ENCODE measurements at regions not wholly inside any gene's neighbourhood (a gene's known extent, or its start where the extent isn't known, plus 50 kb on each side); places are given as distances from the start of the nearest gene placed in this dataset.

DNA sequence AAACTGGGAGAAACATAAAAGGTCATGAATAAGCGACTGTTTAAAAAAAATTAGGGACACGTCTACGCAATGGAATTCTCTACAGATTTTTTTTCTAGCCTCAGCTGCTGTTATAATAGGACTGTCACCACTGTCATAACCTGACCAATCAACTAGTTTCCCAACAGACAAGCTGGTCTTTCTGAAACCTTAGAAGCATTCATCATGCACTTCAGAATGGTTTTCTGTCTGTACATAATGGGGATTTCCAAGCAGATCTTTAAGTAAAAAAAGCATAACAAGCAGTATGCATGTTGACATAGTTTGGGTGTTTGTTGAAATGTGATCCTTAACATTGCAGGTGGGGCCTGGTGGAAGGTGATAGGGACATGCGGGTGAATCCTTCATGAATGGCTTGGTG, 58.3 kb upstream of the SEMA6A start:
- Histone ChIP-seq H3K4me3 (ENCODE audit: low read length) (no peak overlapping the region), H3K27me3 (ENCODE audit: control insufficient read depth, low read length) (no peaks in the 10 kb centered on the region), H3K79me2 (ENCODE audit: control insufficient read depth, low read length) (no peaks in the 10 kb centered on the region), H3K36me3 (ENCODE audit: control insufficient read depth, low read length) (no peaks in the 10 kb centered on the region), H3K9me3 (ENCODE audit: control insufficient read depth, insufficient read depth, low read length) (no peaks in the 10 kb centered on the region), H3K4me1 (ENCODE audit: control insufficient read depth, low read length) (no peaks in the 10 kb centered on the region), H3K27ac (ENCODE audit: low read depth, low read length) (no peak overlapping the region), H3K9me2 (replicated peaks; ENCODE audit: control insufficient read depth, low read length) (no peaks in the 10 kb centered on the region), H4K20me1 (ENCODE audit: control insufficient read depth, insufficient read depth, low read depth, low read length) (no peaks in the 10 kb centered on the region), H3K4me2 (ENCODE audit: low read length) (no peak overlapping the region), H3F3A (ENCODE audit: control insufficient read depth, insufficient read depth) (no peaks in the 10 kb centered on the region)
- TF ChIP-seq CTCF (IDR thresholded peaks at IDR 0.05; ENCODE audit: low read depth, low read length, poor library complexity, severe bottlenecking): no peak
- TF ChIP-seq EZH2phosphoT487 (IDR thresholded peaks at IDR 0.05; ENCODE audit: borderline replicate concordance, low read length): no peak

DNA sequence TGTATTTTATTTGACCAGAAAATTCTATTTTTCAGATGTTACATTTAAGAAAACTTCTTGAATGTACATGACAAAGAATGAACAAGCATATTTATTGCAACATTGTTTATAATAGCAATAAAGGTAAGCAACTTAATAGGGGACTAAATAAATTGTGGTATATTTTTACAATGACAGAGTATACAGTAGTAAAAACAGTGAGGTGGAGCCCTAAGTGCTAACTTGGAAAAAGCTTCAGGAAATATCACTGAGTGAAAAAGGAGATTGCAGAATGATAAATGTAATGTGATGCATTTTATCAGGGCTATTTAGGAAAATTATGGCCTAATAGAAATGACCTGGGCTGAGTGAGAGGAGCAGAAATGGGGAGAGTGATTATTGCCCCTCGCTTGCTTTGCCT, 56.5 kb upstream of the SEMA6A start:
- no peaks in the 10 kb centered on the region for H3K79me2 ChIP-seq (ENCODE audit: control insufficient read depth, low read length)
- no peaks in the 10 kb centered on the region for H3K4me1 ChIP-seq (ENCODE audit: control insufficient read depth, low read length)
- no peaks in the 10 kb centered on the region for H3K27me3 ChIP-seq (ENCODE audit: control insufficient read depth, low read length)
- H3K4me2 ChIP-seq (ENCODE audit: low read length): no peak overlapping the region
- no peak for TF ChIP-seq CTCF (IDR thresholded peaks at IDR 0.05; ENCODE audit: low read depth, low read length, poor library complexity, severe bottlenecking)
- TF ChIP-seq EZH2phosphoT487 (IDR thresholded peaks at IDR 0.05; ENCODE audit: borderline replicate concordance, low read length): no peak
- H3K4me3 ChIP-seq (ENCODE audit: low read length): no peak overlapping the region
- H3K9me3 ChIP-seq (ENCODE audit: control insufficient read depth, insufficient read depth, low read length): no peaks in the 10 kb centered on the region
- H3F3A ChIP-seq (ENCODE audit: control insufficient read depth, insufficient read depth): no peaks in the 10 kb centered on the region
- no peaks in the 10 kb centered on the region for H3K36me3 ChIP-seq (ENCODE audit: control insufficient read depth, low read length)
- H3K9me2 ChIP-seq (replicated peaks; ENCODE audit: control insufficient read depth, low read length): no peaks in the 10 kb centered on the region
- no peaks in the 10 kb centered on the region for H4K20me1 ChIP-seq (ENCODE audit: control insufficient read depth, insufficient read depth, low read depth, low read length)
- H3K27ac ChIP-seq (ENCODE audit: low read depth, low read length): no peak overlapping the region

GRCh38 chr5:116629168-116629567, 54.5 kb upstream of the SEMA6A start:
- Histone ChIP-seq H3K27me3 (ENCODE audit: control insufficient read depth, low read length) (no peaks in the 10 kb centered on the region), H3K4me2 (ENCODE audit: low read length) (no peak overlapping the region), H4K20me1 (ENCODE audit: control insufficient read depth, insufficient read depth, low read depth, low read length) (no peaks in the 10 kb centered on the region), H3K4me1 (ENCODE audit: control insufficient read depth, low read length) (no peaks in the 10 kb centered on the region), H3F3A (ENCODE audit: control insufficient read depth, insufficient read depth) (no peaks in the 10 kb centered on the region), H3K79me2 (ENCODE audit: control insufficient read depth, low read length) (no peaks in the 10 kb centered on the region), H3K4me3 (ENCODE audit: low read length) (no peak overlapping the region), H3K27ac (ENCODE audit: low read depth, low read length) (no peak overlapping the region), H3K9me2 (replicated peaks; ENCODE audit: control insufficient read depth, low read length) (no peaks in the 10 kb centered on the region), H3K36me3 (ENCODE audit: control insufficient read depth, low read length) (no peaks in the 10 kb centered on the region), H3K9me3 (ENCODE audit: control insufficient read depth, insufficient read depth, low read length) (no peaks in the 10 kb centered on the region)
- TF ChIP-seq EZH2phosphoT487 (IDR thresholded peaks at IDR 0.05; ENCODE audit: borderline replicate concordance, low read length) (no peak), CTCF (IDR thresholded peaks at IDR 0.05; ENCODE audit: low read depth, low read length, poor library complexity, severe bottlenecking) (no peak)
